Activated CD4-positive, CD25-positive, alpha-beta regulatory T cell treated with anti-CD3 and anti-CD28 coated beads, Interleukin-2, amount 50 U/mL, for 16 hours (primary cell): ENCODE measurements at regions not wholly inside any gene's neighbourhood (a gene's known extent, or its start where the extent isn't known, plus 50 kb on each side); places are given as distances from the start of the nearest gene placed in this dataset.

Experiments
- DNase-seq: peaks from one replicate; pipeline ENCODE4 v3.0.0-alpha.2; 2020; ENCODE audit warnings: low read depth, low spot score

DNA sequence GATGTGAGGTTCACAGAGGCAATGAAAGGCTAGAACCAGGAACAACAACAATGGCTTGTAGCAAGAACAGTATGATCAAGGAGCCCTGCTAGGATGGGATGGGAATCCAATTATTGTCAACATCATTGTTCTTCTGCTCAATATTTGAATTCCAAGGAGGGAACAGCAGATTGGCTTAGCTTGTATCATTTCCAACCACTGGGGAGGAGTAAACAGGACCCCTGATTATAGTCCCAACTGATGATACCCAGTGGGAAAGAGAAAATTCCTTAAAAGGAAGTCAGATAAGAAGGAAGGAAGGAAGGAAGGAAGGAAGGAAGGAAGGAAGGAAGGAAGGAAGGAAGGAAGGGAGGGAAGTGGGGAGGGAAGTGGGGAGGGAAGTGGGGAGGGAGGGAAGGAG is 69.5 kb upstream of the ZC3H12C start:
- no peak for DNase-seq

DNA sequence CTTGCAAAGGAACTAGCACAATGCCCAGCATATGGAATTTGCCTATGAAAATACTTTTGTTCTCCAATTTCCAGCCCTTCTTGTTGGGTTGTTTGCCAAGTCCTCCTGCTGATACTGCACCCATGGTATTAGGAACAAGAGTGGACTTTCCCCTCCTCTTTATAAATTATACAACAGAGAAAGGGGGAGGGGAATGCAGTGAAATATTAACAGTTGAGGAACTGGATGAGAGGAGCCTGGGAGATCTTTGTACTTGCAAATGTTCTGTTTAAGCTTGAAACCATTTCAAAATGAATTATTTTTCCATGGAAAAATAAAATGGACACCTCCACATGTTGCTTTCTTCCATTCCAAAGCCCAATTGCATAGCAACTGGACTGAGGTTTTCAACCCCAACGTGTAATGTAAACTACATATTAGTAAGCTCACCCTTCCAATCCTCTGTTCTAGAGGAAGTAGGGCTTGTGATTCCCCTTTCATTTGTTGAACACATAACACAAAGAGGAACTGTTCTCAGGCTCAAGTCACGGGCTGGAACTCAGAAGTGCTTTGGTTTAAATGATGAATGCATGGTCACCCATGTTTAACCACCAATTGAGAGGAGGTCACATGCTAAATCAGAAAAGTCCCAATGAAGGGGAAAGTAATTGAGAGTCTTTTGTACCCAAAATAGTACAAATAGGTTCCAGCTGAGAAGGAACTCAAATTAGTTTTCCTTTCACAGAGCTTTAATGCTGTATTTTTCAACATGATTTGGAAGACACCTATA is 66.2 kb upstream of the ZC3H12C start:
- DNase-seq = no peak

- DNase-seq = no peak
Measured at GRCh38 chr11:110027627-110028371, 65.4 kb upstream of the ZC3H12C start.

GRCh38 chr11:110028921-110029320 is 64.3 kb upstream of the ZC3H12C start:
- no peak for DNase-seq

DNA sequence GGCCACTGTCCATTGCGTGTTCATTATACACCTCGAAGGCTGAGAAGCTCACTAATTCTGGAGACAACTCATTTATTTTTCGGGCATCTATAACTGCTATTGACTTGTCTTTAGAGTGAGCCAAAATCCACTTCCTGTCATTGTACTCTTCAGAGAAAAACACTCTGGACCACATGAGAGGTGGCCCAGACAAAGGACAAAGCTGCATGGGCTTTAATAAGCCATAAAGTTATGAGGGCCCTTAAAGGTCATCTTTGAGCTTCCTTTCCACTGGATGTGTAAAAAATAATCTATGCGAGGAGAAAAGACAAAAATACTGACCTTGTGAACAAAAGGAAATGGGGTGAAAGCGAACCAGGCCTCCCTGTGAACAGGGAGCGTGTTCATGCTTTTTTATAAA is 63.5 kb upstream of the ZC3H12C start:
- DNase-seq = no peak

DNA sequence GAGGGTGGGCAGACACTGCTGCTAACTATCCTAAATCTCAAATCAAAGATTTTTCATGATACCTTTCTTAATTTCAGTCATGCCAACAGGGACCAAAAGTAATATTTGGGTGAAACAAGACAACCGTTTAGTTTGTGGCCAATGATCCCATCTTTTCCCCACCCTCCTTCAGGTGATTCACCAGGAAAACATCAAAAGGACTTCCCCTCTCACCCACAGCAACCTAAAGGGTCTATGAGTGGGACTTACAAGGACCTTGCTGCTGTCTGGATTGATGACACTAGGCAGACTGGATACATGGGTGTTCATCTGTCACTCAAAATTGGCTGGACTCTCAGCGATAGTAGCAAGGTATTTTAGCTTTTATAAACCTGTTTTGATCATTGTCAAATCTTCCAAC is 62.0 kb upstream of the ZC3H12C start:
- no peak for DNase-seq

- no peak for DNase-seq
Measured at GRCh38 chr11:110032259-110032658, 60.9 kb upstream of the ZC3H12C start.

GRCh38 chr11:110032957-110033570 is 60.1 kb upstream of the ZC3H12C start:
- DNase-seq = no peak

DNA sequence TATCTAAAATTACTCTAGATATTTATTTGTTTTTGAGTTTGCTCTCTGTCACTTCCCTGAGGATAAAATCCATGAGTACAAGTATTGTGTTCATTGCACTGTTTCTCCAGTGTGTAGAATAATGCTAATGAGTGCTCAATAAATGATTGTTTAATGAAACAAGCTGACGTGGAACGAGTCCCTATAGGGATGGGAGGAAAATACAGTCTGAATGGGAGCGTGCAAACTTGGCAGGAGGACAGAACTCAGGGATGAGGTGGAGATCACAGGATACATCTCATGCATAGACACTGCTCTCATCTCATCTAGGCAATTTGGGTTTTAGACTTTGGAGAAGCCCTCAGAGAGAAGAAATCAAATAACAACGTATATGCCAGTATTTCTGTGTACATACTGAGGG is 58.4 kb upstream of the ZC3H12C start:
- no peak for DNase-seq

- DNase-seq = no peak
Measured at GRCh38 chr11:110035357-110035756, 57.8 kb upstream of the ZC3H12C start.

GRCh38 chr11:110038201-110038600 is 55.0 kb upstream of the ZC3H12C start:
- DNase-seq = no peak
